Endothelial cell of umbilical vein (primary cell): ENCODE measurements at regions not wholly inside any gene's neighbourhood (a gene's known extent, or its start where the extent isn't known, plus 50 kb on each side); places are given as distances from the start of the nearest gene placed in this dataset.

Source experiments
- BruUV-seq: library from RNA; stranded (reverse); fragments of 400-500 nt; replicated peaks from 2 replicates; lab custom pipeline; 2021; lab: Mats Ljungman, UMichigan
- CTCF ChIA-PET: fragments of 300-600, 350-600 bp; sonication (Branson Sonifier 250); formaldehyde crosslinking; loops from one replicate; lab custom pipeline; 2021; ENCODE audit warnings: antibody characterized with exemption, inconsistent platforms; lab: Charles Lee
- POLR2A ChIA-PET: fragments of 300-600, 350-600 bp; sonication (Branson Sonifier 250); formaldehyde crosslinking; loops from one replicate; lab custom pipeline; 2021; ENCODE audit warnings: antibody characterized with exemption, inconsistent platforms; lab: Charles Lee
- DNase-seq: peaks from one replicate; pipeline ENCODE4 v3.0.0-alpha.2; 2011; ENCODE audit warnings: low read depth, low spot score
- FAIRE-seq: peaks from 2 replicates; lab custom pipeline; 2011; peaks lifted over from hg19 to GRCh38; lab: Jason Lieb, UNC
- H2AFZ ChIP-seq: 2 replicates; pipeline ENCODE4 v1.6.0; 2012; ENCODE audit warnings: low read depth, low read length, control low read depth, inconsistent platforms
- H3K27ac ChIP-seq: 2 replicates; pipeline ENCODE4 v1.5.1; 2011; ENCODE audit warnings: low read depth, mild to moderate bottlenecking, control low read depth, low read length, moderate library complexity; ENCODE audit not compliant: insufficient read depth
- H3K27me3 ChIP-seq, 2 experiments: 2 replicates each; pipeline versions ENCODE4 v1.6.0 to v1.6.1; 2011; ENCODE audit warnings: low read length in 2 of 2, mixed read lengths in 1 of 2; ENCODE audit not compliant: control insufficient read depth in 2 of 2, insufficient read depth in 2 of 2
- H3K36me3 ChIP-seq, 2 experiments: 2 replicates in 1 of 2; 3 replicates in 1 of 2; pipeline ENCODE4 v1.5.1; 2011; ENCODE audit warnings: low read length in 2 of 2, mild to moderate bottlenecking in 1 of 2, moderate library complexity in 1 of 2; ENCODE audit not compliant: control insufficient read depth in 2 of 2, insufficient read depth in 2 of 2; ENCODE audit errors: extremely low read depth in 1 of 2
- H3K4me1 ChIP-seq: 3 replicates; pipeline ENCODE4 v1.5.1; 2011; ENCODE audit warnings: mild to moderate bottlenecking, low read length; ENCODE audit not compliant: control insufficient read depth, insufficient read depth; ENCODE audit errors: extremely low read depth
- H3K4me2 ChIP-seq: 2 replicates; pipeline ENCODE4 v1.6.1; 2011; ENCODE audit warnings: low read length, control low read depth, mixed read lengths; ENCODE audit not compliant: insufficient read depth
- H3K4me3 ChIP-seq, 3 experiments: fragments of 200-600 bp in 1 of 3; sonication (generic), shearing (Covaris generic) in 1 of 3; replicated peaks in 1 of 3; 2 replicates each; pipeline ENCODE4 v1.5.1; 2011 to 2016; ENCODE audit warnings: control low read depth in 3 of 3, low read length in 3 of 3, mild to moderate bottlenecking in 2 of 3, inconsistent platforms in 1 of 3, low read depth in 1 of 3, moderate library complexity in 1 of 3; ENCODE audit not compliant: insufficient read depth in 1 of 3
- H3K79me2 ChIP-seq: 2 replicates; pipeline ENCODE4 v1.6.0; 2012; ENCODE audit warnings: low read length, inconsistent platforms; ENCODE audit not compliant: control insufficient read depth, insufficient read depth
- H3K9ac ChIP-seq: replicated peaks from 2 replicates; pipeline ENCODE3; 2011; ENCODE audit warnings: low read length, control low read depth; ENCODE audit not compliant: insufficient read depth; ENCODE audit errors: extremely low read depth
- H3K9me1 ChIP-seq: replicated peaks from 3 replicates; pipeline ENCODE4 v1.6.0; 2011; ENCODE audit warnings: mild to moderate bottlenecking, low read length; ENCODE audit not compliant: control insufficient read depth, insufficient read depth; ENCODE audit errors: extremely low read depth
- H3K9me3 ChIP-seq: replicated peaks from 2 replicates; pipeline ENCODE4 v1.5.1; 2012; ENCODE audit warnings: low read length, inconsistent platforms; ENCODE audit not compliant: control insufficient read depth, insufficient read depth
- H4K20me1 ChIP-seq: replicated peaks from 2 replicates; pipeline ENCODE3; 2011; ENCODE audit warnings: mild to moderate bottlenecking, low read length; ENCODE audit not compliant: control insufficient read depth, insufficient read depth; ENCODE audit errors: extremely low read depth
- CTCF ChIP-seq, 2 donors: IDR thresholded peaks; 1 replicate in 1 of 2; 2 replicates in 1 of 2; pipeline ENCODE4 v1.5.1; 2011; ENCODE audit warnings: low read length in 2 of 2, mild to moderate bottlenecking in 2 of 2, moderate library complexity in 2 of 2, control low read depth in 1 of 2, inconsistent platforms in 1 of 2, low read depth in 1 of 2; ENCODE audit not compliant: insufficient read depth in 1 of 2; ENCODE audit errors: extremely low read depth in 1 of 2
- EZH2 ChIP-seq: IDR thresholded peaks from 2 replicates; pipeline ENCODE4 v1.6.1; 2012; ENCODE audit warnings: borderline replicate concordance, low read depth, mild to moderate bottlenecking, moderate library complexity, low read length, inconsistent platforms; ENCODE audit not compliant: severe bottlenecking
- JUN ChIP-seq: IDR thresholded peaks from 2 replicates; pipeline ENCODE4 v1.6.1; 2011; ENCODE audit warnings: borderline replicate concordance, low read depth; ENCODE audit not compliant: insufficient read length, insufficient read depth
- MYC ChIP-seq: IDR thresholded peaks from one replicate; pipeline ENCODE4 v1.6.1; 2011; ENCODE audit warnings: mild to moderate bottlenecking, low read depth, low read length
- dilution Hi-C: fragments of 300-500 bp; cut with MboI; formaldehyde crosslinking; loops from one replicate; pipeline ENCODE4 v1.15.0; 2019; ENCODE audit warnings: low sequenced_read_pairs; ENCODE audit not compliant: extremely low pct_ligation_motif_present
- intact Hi-C: fragments of 100-400 bp; cut with micrococcal nuclease; formaldehyde crosslinking; loops from one replicate; pipeline ENCODE4 v1.10.0; 2022

GRCh38 chr7:12066521-12066920 is 144.6 kb upstream of the TMEM106B start:
- Histone ChIP-seq H4K20me1 (no peaks in the 10 kb centered on the region), H2AFZ (no peak overlapping the region), H3K9me1 (no peaks in the 10 kb centered on the region), H3K27me3 (no peaks in the 10 kb centered on the region), H3K9ac (no peak overlapping the region), H3K4me2 (no peak overlapping the region), H3K4me3 (no peak overlapping the region), H3K27ac (no peak overlapping the region), H3K9me3 (no peaks in the 10 kb centered on the region), H3K79me2 (no peaks in the 10 kb centered on the region), H3K4me1 (no peaks in the 10 kb centered on the region), H3K36me3 (no peaks in the 10 kb centered on the region)
- no peak for DNase-seq
- intact Hi-C loops (loop anchor here (2.0 to 5.0 kb wide), 2 partner anchors 322 to 694 kb away; no protein-coding TSS in a partner anchor), dilution Hi-C loops (no loop called here)
- ChIA-PET CTCF (interaction anchor here (1.0 to 1.7 kb wide), 4 partner anchors 225 to 256 kb away, joined by 3 to 13 read pairs (median 5); no protein-coding TSS in a partner anchor), POLR2A (no interaction called here)
- TF ChIP-seq EZH2 (no peak), MYC (no peak)
- BruUV-seq = no TSS peak
- FAIRE-seq = no peak

- peak; percentile 60 for DNase-seq
- intact Hi-C loops = loop anchor here (1.0 to 5.0 kb wide), 8 partner anchors 177 to 695 kb away; no protein-coding TSS in a partner anchor
- ChIA-PET CTCF (interaction anchor here (1.3 to 3.3 kb wide), 3 partner anchors 226 to 255 kb away, joined by 3 to 21 read pairs (median 13); no protein-coding TSS in a partner anchor), POLR2A (no interaction called here)
- BruUV-seq = no TSS peak
- Histone ChIP-seq H3K36me3 (no peaks in the 10 kb centered on the region), H3K27me3 (no peaks in the 10 kb centered on the region), H3K9me1 (no peaks in the 10 kb centered on the region), H3K9ac (no peak overlapping the region), H3K9me3 (no peaks in the 10 kb centered on the region), H3K27ac (no peak overlapping the region), H4K20me1 (no peaks in the 10 kb centered on the region), H3K4me3 (no peak overlapping the region), H2AFZ (no peak overlapping the region), H3K79me2 (no peaks in the 10 kb centered on the region), H3K4me1 (no peaks in the 10 kb centered on the region), H3K4me2 (no peak overlapping the region)
- peak; percentile 80 for FAIRE-seq
- dilution Hi-C loops = no loop called here
- TF ChIP-seq JUN = no peak
- TF ChIP-seq CTCF (IDR thresholded peaks at IDR 0.05; ENCODE audit: extremely low read depth in 1 of 2, insufficient read depth in 1 of 2, low read depth in 1 of 2, low read length in 2 of 2) = peak; percentile 57 to 62
Observed at GRCh38 chr7:12067156-12067831, 143.8 kb upstream of the TMEM106B start.
